Aorta (tissue), 5 donors: ENCODE measurements at regions not wholly inside any gene's neighbourhood (a gene's known extent, or its start where the extent isn't known, plus 50 kb on each side); places are given as distances from the start of the nearest gene placed in this dataset.

Experiments
- ATAC-seq: fragments of 200-7000 bp; cut with Tn5 transposase; one replicate; pipeline ENCODE4 v1.9.1; 2022; ENCODE audit warnings: moderate library complexity; ENCODE audit not compliant: low FRiP score
- DNase-seq, 2 donors: peaks; one replicate each; pipeline ENCODE4 v3.0.0-alpha.2; 2020
- H3K27ac ChIP-seq, 2 donors: one replicate each; pipeline ENCODE4 v1.5.1; 2013; ENCODE audit warnings: low read length in 2 of 2, mild to moderate bottlenecking in 2 of 2, moderate library complexity in 2 of 2, control low read depth in 1 of 2, inconsistent platforms in 1 of 2, low read depth in 1 of 2
- H3K27me3 ChIP-seq, 2 donors: one replicate each; pipeline ENCODE4 v1.6.1; 2013; ENCODE audit warnings: control low read depth in 1 of 2, low read length in 1 of 2, mild to moderate bottlenecking in 1 of 2, moderate library complexity in 1 of 2; ENCODE audit not compliant: insufficient read depth in 2 of 2, control insufficient read depth in 1 of 2
- H3K36me3 ChIP-seq, 2 donors: one replicate each; pipeline ENCODE4 v1.6.1; 2013; ENCODE audit warnings: control low read depth in 1 of 2, low read length in 1 of 2, mild to moderate bottlenecking in 1 of 2; ENCODE audit not compliant: insufficient read depth in 2 of 2, control insufficient read depth in 1 of 2
- H3K4me1 ChIP-seq, 2 donors: one replicate each; pipeline ENCODE4 v1.6.1; 2013; ENCODE audit warnings: low read length in 2 of 2, control low read depth in 1 of 2, mild to moderate bottlenecking in 1 of 2, moderate library complexity in 1 of 2; ENCODE audit not compliant: insufficient read depth in 2 of 2, control insufficient read depth in 1 of 2
- H3K4me3 ChIP-seq, 2 donors: one replicate each; pipeline ENCODE4 v1.5.1; 2013; ENCODE audit warnings: low read length in 2 of 2, control low read depth in 1 of 2, mild to moderate bottlenecking in 1 of 2
- H3K9me3 ChIP-seq: one replicate; pipeline ENCODE4 v1.6.1; 2013; ENCODE audit warnings: mild to moderate bottlenecking, low read length; ENCODE audit not compliant: control insufficient read depth
- WGBS, 2 donors: extraction: QIAGEN DNeasy Blood & Tissue Kit; methylation state at CpG; one replicate each; pipeline ENCODE4 v1.1.7; 2013; 5-methylcytosine and 5-hydroxymethylcytosine counted together
- intact Hi-C, 2 donors: fragments of 100-400 bp; cut with DNase I; formaldehyde crosslinking; loops; one replicate each; pipeline versions ENCODE4 v1.14.2 to v1.15.0; 2022
- donor health status: healthy with polysubstance abuse.
- donor health status: Bipolar disorder and iron deficiency.
- donor health status: DM: no; HTN: no; CAD: no.
- donor health status: DM: no; HTN: no; CAD: no.
- donor health status: DM: yes; HTN: yes; CAD: no.

GRCh38 chr3:117130222-117130621, 420.6 kb downstream of the TUSC7 start:
- no peaks in the 10 kb centered on the region for H3K27me3 ChIP-seq
- no peak overlapping the region for H3K27ac ChIP-seq
- intact Hi-C loops, result no loop called here
- DNase-seq (no peak), ATAC-seq (no peak)
- WGBS, 2 donors, result 0% methylated on average over 1 of the region's 1 CpG
- no peaks in the 10 kb centered on the region for H3K4me1 ChIP-seq
- no peaks in the 10 kb centered on the region for H3K36me3 ChIP-seq
- no peaks in the 10 kb centered on the region for H3K9me3 ChIP-seq
- H3K4me3 ChIP-seq, result no peak overlapping the region

DNA sequence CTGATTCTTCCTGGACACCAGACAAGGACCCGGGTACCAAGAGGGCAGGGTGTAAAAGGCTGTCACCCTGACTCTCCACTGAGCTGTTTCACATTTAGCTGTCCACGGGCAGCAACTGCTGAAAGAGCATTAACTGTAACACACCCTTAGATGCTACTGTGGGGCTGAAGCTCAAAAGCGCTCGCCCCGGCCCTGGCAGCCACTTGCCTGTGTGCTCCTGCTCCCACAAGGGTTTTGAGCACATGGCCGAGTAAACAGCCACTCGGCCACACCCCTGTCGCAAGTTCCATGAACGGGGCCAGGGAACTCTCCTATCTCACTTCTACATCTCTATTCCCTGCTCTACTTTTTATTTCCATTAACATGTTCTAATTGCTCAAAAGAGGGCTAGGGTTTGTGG, 421.7 kb downstream of the TUSC7 start:
- Histone ChIP-seq H3K27me3 (no peaks in the 10 kb centered on the region), H3K9me3 (no peaks in the 10 kb centered on the region), H3K4me3 (no peak overlapping the region), H3K27ac (no peak overlapping the region), H3K36me3 (no peaks in the 10 kb centered on the region), H3K4me1 (no peaks in the 10 kb centered on the region)
- WGBS, 2 donors, result 66 to 74% methylated on average over 9 of the region's 9 CpGs
- intact Hi-C loops, result no loop called here
- DNase-seq (no peak), ATAC-seq (no peak)

GRCh38 chr3:117133066-117133465, 423.5 kb downstream of the TUSC7 start:
- 95 to 97% methylated on average over 1 of the region's 1 CpG for WGBS, 2 donors

DNA sequence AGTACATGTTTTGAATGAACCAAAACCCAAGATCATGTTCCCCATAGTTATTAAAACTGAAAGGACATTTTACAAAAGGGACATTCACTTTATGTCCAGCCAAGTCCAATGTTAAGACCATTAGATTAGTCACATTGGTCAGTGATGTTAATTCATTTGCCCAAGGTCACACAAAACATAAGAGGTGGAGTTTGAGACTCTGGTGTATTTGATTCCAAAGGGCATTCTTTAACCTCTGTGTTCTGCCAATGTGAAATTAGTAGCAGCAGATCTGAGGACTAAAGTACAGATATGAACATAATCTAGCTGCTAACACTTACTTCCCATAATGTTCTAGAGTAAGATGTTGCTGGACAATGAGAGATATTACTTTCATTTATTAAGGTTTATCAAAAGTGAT, 425.6 kb downstream of the TUSC7 start:
- Histone ChIP-seq H3K4me1 (no peaks in the 10 kb centered on the region), H3K36me3 (no peaks in the 10 kb centered on the region), H3K4me3 (no peak overlapping the region), H3K27me3 (no peaks in the 10 kb centered on the region), H3K9me3 (no peaks in the 10 kb centered on the region), H3K27ac (no peak overlapping the region)
- intact Hi-C loops, result no loop called here
- DNase-seq, result no peak
- no peak for ATAC-seq

More at GRCh38 chr3:117133066-117133465, 423.5 kb downstream of the TUSC7 start:
- no peak overlapping the region for H3K27ac ChIP-seq
- ATAC-seq (no peak), DNase-seq (no peak)
- no peaks in the 10 kb centered on the region for H3K27me3 ChIP-seq
- no peaks in the 10 kb centered on the region for H3K4me1 ChIP-seq
- H3K9me3 ChIP-seq, result no peaks in the 10 kb centered on the region
- no peak overlapping the region for H3K4me3 ChIP-seq
- intact Hi-C loops, result no loop called here
- H3K36me3 ChIP-seq, result no peaks in the 10 kb centered on the region

DNA sequence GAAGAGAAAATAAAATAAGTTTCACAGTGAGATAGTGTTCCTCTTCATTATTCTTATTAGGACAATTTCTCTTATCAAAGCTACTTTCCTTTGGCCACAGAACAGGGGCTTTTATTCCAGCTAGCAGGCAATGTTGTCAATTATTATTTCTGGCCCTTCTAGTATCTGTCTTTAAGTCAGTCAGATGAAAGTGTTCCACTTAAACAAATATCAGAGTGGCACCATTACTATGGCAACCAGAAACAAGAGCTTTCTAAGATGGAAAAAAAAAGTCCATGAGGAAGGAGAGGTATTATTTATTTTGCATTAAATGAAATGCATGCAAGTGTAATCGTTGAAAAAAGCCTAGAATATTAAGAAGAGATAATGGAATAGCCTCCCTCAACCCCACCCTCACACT, 426.4 kb downstream of the TUSC7 start:
- DNase-seq (no peak), ATAC-seq (no peak)
- Histone ChIP-seq H3K27ac (no peak overlapping the region), H3K9me3 (no peaks in the 10 kb centered on the region), H3K36me3 (no peaks in the 10 kb centered on the region), H3K4me1 (no peaks in the 10 kb centered on the region), H3K27me3 (no peaks in the 10 kb centered on the region), H3K4me3 (no peak overlapping the region)
- 18 to 27% methylated on average over 1 of the region's 1 CpG for WGBS, 2 donors
- intact Hi-C loops, result no loop called here

DNA sequence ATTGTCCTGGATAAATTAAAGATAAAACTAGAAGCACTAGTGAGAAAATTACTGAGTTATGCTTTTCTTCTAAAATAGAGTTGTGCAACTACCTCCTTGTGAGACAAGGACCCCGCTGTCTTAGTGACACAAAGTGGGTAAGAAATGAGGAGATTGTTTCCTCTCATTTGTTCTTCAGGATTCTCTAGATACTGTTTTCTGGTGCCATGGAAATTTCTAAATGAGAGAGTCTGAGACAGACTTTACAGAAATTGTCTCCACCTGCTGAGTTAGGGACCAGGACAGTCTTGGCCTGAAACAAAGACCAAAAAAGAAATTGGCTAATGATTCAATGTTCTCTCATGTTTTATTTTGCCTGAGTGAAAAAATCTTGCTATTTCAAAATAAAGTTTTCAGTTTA, 427.5 kb downstream of the TUSC7 start:
- Histone ChIP-seq H3K4me3 (no peak overlapping the region), H3K36me3 (no peaks in the 10 kb centered on the region), H3K27ac (no peak overlapping the region), H3K4me1 (no peaks in the 10 kb centered on the region), H3K9me3 (no peaks in the 10 kb centered on the region), H3K27me3 (no peaks in the 10 kb centered on the region)
- intact Hi-C loops, result no loop called here
- 97 to 100% methylated on average over 1 of the region's 1 CpG for WGBS, 2 donors
- no peak for ATAC-seq
- DNase-seq, result no peak

DNA sequence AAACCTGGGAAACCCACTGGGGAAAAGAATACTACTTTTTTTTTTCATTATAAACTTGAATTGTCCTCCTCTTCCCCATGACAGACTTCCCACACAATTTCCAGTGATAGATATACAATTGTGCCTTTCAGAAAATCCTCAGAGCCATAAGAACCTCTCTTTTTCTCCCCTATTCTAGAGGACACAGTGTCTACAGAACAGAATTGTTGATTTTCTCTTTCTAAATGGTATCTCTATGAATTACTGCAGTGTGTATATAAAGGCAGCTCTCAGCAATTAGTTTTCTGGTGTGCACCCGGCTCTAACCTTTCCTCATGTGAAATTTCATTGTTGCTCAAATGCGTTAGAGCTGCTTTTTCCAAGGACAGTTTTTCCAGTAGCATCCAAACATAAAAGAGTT, 430.1 kb downstream of the TUSC7 start:
- Histone ChIP-seq H3K4me1 (no peaks in the 10 kb centered on the region), H3K4me3 (no peak overlapping the region), H3K36me3 (no peaks in the 10 kb centered on the region), H3K27me3 (no peaks in the 10 kb centered on the region), H3K27ac (no peak overlapping the region), H3K9me3 (no peaks in the 10 kb centered on the region)
- DNase-seq (no peak), ATAC-seq (no peak)
- 92 to 98% methylated on average over 2 of the region's 2 CpGs for WGBS, 2 donors
- intact Hi-C loops, result no loop called here

DNA sequence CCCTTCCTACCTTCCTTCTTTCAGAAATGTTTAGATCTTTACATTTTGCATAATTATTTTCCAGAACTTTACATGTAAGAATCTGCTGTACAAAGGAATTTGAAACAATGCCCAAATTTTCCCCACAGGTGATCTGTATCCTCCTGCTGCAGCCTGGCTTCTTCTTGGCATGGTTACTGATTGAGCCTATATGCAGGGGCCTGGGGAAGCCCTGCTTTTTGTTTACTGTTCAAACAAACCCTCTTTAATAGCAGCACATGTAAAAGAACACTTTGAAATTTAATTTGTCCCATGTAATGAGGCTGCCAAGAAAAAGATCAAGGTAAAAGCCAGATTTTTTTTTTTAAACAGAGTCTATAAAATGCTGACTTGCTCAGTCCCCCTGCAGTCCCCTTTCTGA, 432.2 kb downstream of the TUSC7 start:
- Histone ChIP-seq H3K27ac (no peak overlapping the region), H3K9me3 (no peaks in the 10 kb centered on the region), H3K4me3 (no peak overlapping the region), H3K4me1 (no peaks in the 10 kb centered on the region), H3K27me3 (no peaks in the 10 kb centered on the region), H3K36me3 (no peaks in the 10 kb centered on the region)
- intact Hi-C loops, result no loop called here
- ATAC-seq (no peak), DNase-seq (no peak)

GRCh38 chr3:117144853-117145252, 435.3 kb downstream of the TUSC7 start:
- Histone ChIP-seq H3K36me3 (no peaks in the 10 kb centered on the region), H3K4me1 (no peaks in the 10 kb centered on the region), H3K4me3 (no peak overlapping the region), H3K27me3 (no peaks in the 10 kb centered on the region), H3K9me3 (no peaks in the 10 kb centered on the region), H3K27ac (no peak overlapping the region)
- WGBS, 2 donors, result 15 to 16% methylated on average over 5 of the region's 5 CpGs
- DNase-seq (no peak), ATAC-seq (no peak)
- intact Hi-C loops, result no loop called here
